Activated naive CD4-positive, alpha-beta T cell treated with anti-CD3 and anti-CD28 coated beads, Interleukin-2, amount 50 U/mL, for 72 hours (primary cell): ENCODE measurements at regions not wholly inside any gene's neighbourhood (a gene's known extent, or its start where the extent isn't known, plus 50 kb on each side); places are given as distances from the start of the nearest gene placed in this dataset.

Experiments used
- ATAC-seq, 2 donors: fragments of 150-1000 bp; cut with Tn5 transposase; 2 replicates each; pipeline ENCODE4 v1.10.0; 2021; ENCODE audit warnings: mild to moderate bottlenecking in 2 of 2, moderate library complexity in 2 of 2
- DNase-seq, 2 donors: peaks; one replicate each; pipeline ENCODE4 v3.0.0; 2021 to 2022; ENCODE audit warnings: low spot score in 2 of 2
- H3K27ac Mint-ChIP-seq, 2 donors: one replicate each; pipeline ENCODE4 v1.8.0; 2022; ENCODE audit warnings: mild to moderate bottlenecking in 2 of 2, mixed read lengths in 2 of 2
- H3K36me3 Mint-ChIP-seq, 2 donors: one replicate each; pipeline ENCODE4 v1.8.0; 2022; ENCODE audit warnings: mixed read lengths in 2 of 2
- H3K9me3 Mint-ChIP-seq, 2 donors: one replicate each; pipeline ENCODE4 v1.8.0; 2022; ENCODE audit warnings: mixed read lengths in 2 of 2

- Mint-ChIP-seq H3K36me3 (no peaks in the 10 kb centered on the region), H3K27ac (no peak overlapping the region), H3K9me3 (no peaks in the 10 kb centered on the region)
- ATAC-seq (no peak), DNase-seq (no peak)
These were observed 172.7 kb downstream of the NSG2 start for GRCh38 chr5:174218162-174218561.

GRCh38 chr5:174220417-174220816, 174.9 kb downstream of the NSG2 start:
- no peak for DNase-seq
- no peak for ATAC-seq
- no peaks in the 10 kb centered on the region for H3K36me3 Mint-ChIP-seq
- no peak overlapping the region for H3K27ac Mint-ChIP-seq
- H3K9me3 Mint-ChIP-seq = no peaks in the 10 kb centered on the region

- Mint-ChIP-seq H3K36me3 (no peaks in the 10 kb centered on the region), H3K27ac (peak overlapping the region in 1 of 2 donors; percentile 84), H3K9me3 (no peaks in the 10 kb centered on the region)
- no peak for ATAC-seq
- DNase-seq = no peak
These were observed 175.9 kb downstream of the NSG2 start for GRCh38 chr5:174221436-174221835.

- H3K27ac Mint-ChIP-seq = peak overlapping the region in 1 of 2 donors; percentile 84
- ATAC-seq = no peak
- no peaks in the 10 kb centered on the region for H3K9me3 Mint-ChIP-seq
- no peak for DNase-seq
- no peaks in the 10 kb centered on the region for H3K36me3 Mint-ChIP-seq
These were observed 176.4 kb downstream of the NSG2 start for GRCh38 chr5:174221946-174222345.

GRCh38 chr5:174222891-174223290, 177.4 kb downstream of the NSG2 start:
- H3K27ac Mint-ChIP-seq = no peak overlapping the region
- H3K36me3 Mint-ChIP-seq = no peaks in the 10 kb centered on the region
- DNase-seq (no peak), ATAC-seq (no peak)
- no peaks in the 10 kb centered on the region for H3K9me3 Mint-ChIP-seq

- ATAC-seq (no peak), DNase-seq (no peak)
- H3K27ac Mint-ChIP-seq = no peak overlapping the region
- H3K9me3 Mint-ChIP-seq = no peaks in the 10 kb centered on the region
- H3K36me3 Mint-ChIP-seq = no peaks in the 10 kb centered on the region
These were observed 177.8 kb downstream of the NSG2 start for GRCh38 chr5:174223355-174223754.

- H3K9me3 Mint-ChIP-seq = no peaks in the 10 kb centered on the region
These were observed 183.6 kb downstream of the NSG2 start for GRCh38 chr5:174229068-174229467.

GRCh38 chr5:174229514-174230370, 184.2 kb downstream of the NSG2 start:
- ATAC-seq (no peak), DNase-seq (no peak)
- Mint-ChIP-seq H3K9me3 (no peaks in the 10 kb centered on the region), H3K36me3 (no peaks in the 10 kb centered on the region), H3K27ac (no peak overlapping the region)

More at GRCh38 chr5:174229068-174229467, 183.6 kb downstream of the NSG2 start:
- ATAC-seq (no peak), DNase-seq (no peak)
- Mint-ChIP-seq H3K27ac (no peak overlapping the region), H3K36me3 (no peaks in the 10 kb centered on the region)

- H3K36me3 Mint-ChIP-seq = no peaks in the 10 kb centered on the region
- no peak overlapping the region for H3K27ac Mint-ChIP-seq
- DNase-seq (no peak), ATAC-seq (no peak)
- H3K9me3 Mint-ChIP-seq = no peaks in the 10 kb centered on the region
These were observed 186.5 kb downstream of the NSG2 start for GRCh38 chr5:174231956-174232487.

GRCh38 chr5:174234388-174234787, 188.9 kb downstream of the NSG2 start:
- Mint-ChIP-seq H3K36me3 (peaks cover 0 to 5% of the 10 kb centered on the region in 2 donors), H3K27ac (no peak overlapping the region), H3K9me3 (peaks cover 6% of the 10 kb centered on the region in 2 donors)
- ATAC-seq = no peak
- DNase-seq = no peak

- H3K27ac Mint-ChIP-seq = no peak overlapping the region
- H3K36me3 Mint-ChIP-seq = peaks cover 0 to 6% of the 10 kb centered on the region in 2 donors
- no peak for DNase-seq
These were observed 189.9 kb downstream of the NSG2 start for GRCh38 chr5:174235221-174236011.

GRCh38 chr5:174236070-174236469, 190.6 kb downstream of the NSG2 start:
- DNase-seq (no peak), ATAC-seq (no peak)
- Mint-ChIP-seq H3K9me3 (peaks cover 7% of the 10 kb centered on the region in 2 donors), H3K36me3 (peaks cover 0 to 6% of the 10 kb centered on the region in 2 donors), H3K27ac (no peak overlapping the region)

More at GRCh38 chr5:174235221-174236011, 189.9 kb downstream of the NSG2 start:
- peaks cover 7% of the 10 kb centered on the region in 2 donors for H3K9me3 Mint-ChIP-seq
- no peak for ATAC-seq

- no peak for ATAC-seq
These were observed 194.2 kb downstream of the NSG2 start for GRCh38 chr5:174239718-174240117.

GRCh38 chr5:174242573-174242972, 197.1 kb downstream of the NSG2 start:
- Mint-ChIP-seq H3K27ac (no peak overlapping the region), H3K9me3 (peaks cover 11 to 13% of the 10 kb centered on the region in 2 donors), H3K36me3 (peaks cover 0 to 10% of the 10 kb centered on the region in 2 donors)
- ATAC-seq (no peak), DNase-seq (no peak)

More at GRCh38 chr5:174239718-174240117, 194.2 kb downstream of the NSG2 start:
- Mint-ChIP-seq H3K36me3 (peaks cover 0 to 10% of the 10 kb centered on the region in 2 donors), H3K27ac (no peak overlapping the region), H3K9me3 (peaks cover 11 to 13% of the 10 kb centered on the region in 2 donors)
- no peak for DNase-seq

GRCh38 chr5:174243904-174244303, 198.4 kb downstream of the NSG2 start:
- DNase-seq = no peak
- peaks cover 15 to 19% of the 10 kb centered on the region in 2 donors for H3K9me3 Mint-ChIP-seq
- no peak overlapping the region for H3K27ac Mint-ChIP-seq

GRCh38 chr5:174245516-174246075, 200.1 kb downstream of the NSG2 start:
- peaks cover 0 to 4% of the 10 kb centered on the region in 2 donors for H3K36me3 Mint-ChIP-seq
- DNase-seq = no peak
- no peak for ATAC-seq
- no peak overlapping the region for H3K27ac Mint-ChIP-seq
- peaks cover 9 to 13% of the 10 kb centered on the region in 2 donors for H3K9me3 Mint-ChIP-seq

More at GRCh38 chr5:174243904-174244303, 198.4 kb downstream of the NSG2 start:
- H3K36me3 Mint-ChIP-seq = peaks cover 0 to 10% of the 10 kb centered on the region in 2 donors
- ATAC-seq = no peak

- H3K36me3 Mint-ChIP-seq = peaks cover 0 to 4% of the 10 kb centered on the region in 2 donors
- DNase-seq (no peak), ATAC-seq (no peak)
- H3K27ac Mint-ChIP-seq = no peak overlapping the region
- peaks cover 9 to 13% of the 10 kb centered on the region in 2 donors for H3K9me3 Mint-ChIP-seq
These were observed 201.2 kb downstream of the NSG2 start for GRCh38 chr5:174246743-174247142.
